Ishikawa (cell line): ENCODE measurements at regions not wholly inside any gene's neighbourhood (a gene's known extent, or its start where the extent isn't known, plus 50 kb on each side); places are given as distances from the start of the nearest gene placed in this dataset.

ENCODE experiments used
- CEBPB ChIP-seq: IDR thresholded peaks from 2 replicates; pipeline ENCODE4 v1.6.1; 2012
- CREB1 ChIP-seq: IDR thresholded peaks from 2 replicates; pipeline ENCODE4 v1.6.1; 2012; ENCODE audit warnings: low read depth
- EGR1 ChIP-seq: IDR thresholded peaks from 2 replicates; pipeline ENCODE4 v1.6.1; 2012
- EP300 ChIP-seq: IDR thresholded peaks from 2 replicates; pipeline ENCODE4 v1.6.1; 2012; ENCODE audit warnings: borderline replicate concordance
- FOXM1 ChIP-seq: IDR thresholded peaks from 2 replicates; pipeline ENCODE4 v1.6.1; 2012; ENCODE audit warnings: low read depth, borderline replicate concordance
- MAX ChIP-seq: IDR thresholded peaks from 2 replicates; pipeline ENCODE4 v1.6.1; 2012
- NFIC ChIP-seq: IDR thresholded peaks from 2 replicates; pipeline ENCODE4 v1.6.1; 2012
- RAD21 ChIP-seq: IDR thresholded peaks from 2 replicates; pipeline ENCODE4 v1.6.1; 2012; ENCODE audit warnings: low read depth
- REST ChIP-seq: IDR thresholded peaks from 2 replicates; pipeline ENCODE4 v1.6.1; 2012; ENCODE audit warnings: low read depth, mild to moderate bottlenecking
- TAF1 ChIP-seq: IDR thresholded peaks from 2 replicates; pipeline ENCODE4 v1.6.1; 2012; ENCODE audit warnings: low read depth, mild to moderate bottlenecking
- USF1 ChIP-seq: IDR thresholded peaks from 2 replicates; pipeline ENCODE4 v1.6.1; 2012
- YY1 ChIP-seq: IDR thresholded peaks from 2 replicates; pipeline ENCODE4 v1.6.1; 2012; ENCODE audit warnings: low read depth
- ZBTB7A ChIP-seq: IDR thresholded peaks from 2 replicates; pipeline ENCODE4 v1.6.1; 2012; ENCODE audit warnings: low read depth

- TF ChIP-seq FOXM1 (no peak), EP300 (no peak), MAX (no peak), USF1 (no peak), TAF1 (no peak), EGR1 (no peak), RAD21 (no peak), CREB1 (no peak), CEBPB (no peak), REST (no peak), NFIC (no peak), YY1 (no peak), ZBTB7A (no peak)
Observed at GRCh38 chr2:226295123-226295522, 504.5 kb downstream of the IRS1 start.
